ENCODE measurements at regions not wholly inside any gene's neighbourhood (a gene's known extent, or its start where the extent isn't known, plus 50 kb on each side); places are given as distances from the start of the nearest gene placed in this dataset.
A peak's percentile ranks its signal among the peaks of the same experiment; 100 is the strongest.
"Not testable (repeated sequence)": the region's sequence is repeated elsewhere in the genome, so short reads cannot be mapped to it uniquely, and the experiment has no call there.

DNA sequence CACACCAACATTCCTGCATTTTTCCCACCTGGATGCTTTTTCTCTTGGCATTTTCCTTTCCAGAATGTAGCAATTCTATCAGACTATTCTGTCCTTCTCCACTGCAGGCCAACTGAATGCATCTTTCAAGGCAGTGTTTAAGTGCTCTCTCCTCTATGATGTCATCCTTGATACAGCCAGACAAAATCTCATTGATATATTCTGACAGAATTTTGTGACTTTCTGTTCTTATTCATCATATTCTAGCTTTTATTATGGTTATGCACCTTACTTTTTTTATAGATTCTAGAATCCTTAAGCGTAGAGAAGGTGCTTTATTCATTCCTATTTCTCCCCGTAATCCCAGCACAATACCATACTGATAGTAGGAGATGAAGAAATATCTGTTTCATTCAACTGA lies 355.5 kb upstream of the CCNH start:
- FAIRE-seq (no peak), DNase-seq (ENCODE audit: low spot score in 2 of 2) (no peak)

DNA sequence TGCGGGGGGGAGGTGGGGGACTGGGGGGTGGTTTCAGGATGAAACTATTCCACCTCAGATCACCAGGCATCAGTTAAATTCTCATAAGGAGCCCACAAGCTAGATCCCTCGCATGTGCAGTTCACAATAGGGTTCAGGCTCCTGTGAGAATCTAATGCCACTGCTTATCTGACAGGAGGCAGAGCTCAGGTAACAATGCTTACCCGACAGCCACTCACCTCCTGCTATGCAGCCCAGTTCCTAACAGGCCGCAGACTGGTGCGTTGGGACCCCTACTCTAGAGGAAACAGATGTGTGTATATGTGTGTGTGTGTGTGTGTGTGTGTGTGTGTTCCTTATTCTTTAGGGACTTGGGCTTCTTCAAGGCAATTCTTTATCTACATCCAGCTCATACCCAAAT lies 352.3 kb upstream of the CCNH start:
- DNase-seq (ENCODE audit: low spot score in 2 of 2) (no peak), FAIRE-seq (no peak)

DNA sequence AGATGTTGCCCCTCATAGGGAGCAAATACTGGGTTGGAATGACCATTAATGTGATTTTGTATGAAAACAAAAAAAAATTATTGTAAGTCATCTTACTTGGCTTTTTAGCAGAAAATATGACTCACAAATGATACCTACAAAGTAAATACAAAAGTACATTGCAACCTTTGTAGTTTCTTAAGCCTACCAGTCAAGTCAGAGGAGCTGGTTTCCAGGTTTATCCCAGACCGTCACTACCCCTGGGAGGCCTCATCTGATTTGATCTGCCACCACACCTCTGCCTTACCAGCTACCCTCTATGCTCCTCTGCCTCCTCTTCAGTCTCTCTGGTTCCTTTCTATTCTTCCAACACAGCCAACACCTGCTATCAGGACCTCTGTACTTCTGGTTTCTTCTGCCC lies 349.9 kb upstream of the CCNH start:
- no peak for DNase-seq (ENCODE audit: low spot score in 2 of 2)
- no peak for FAIRE-seq

DNA sequence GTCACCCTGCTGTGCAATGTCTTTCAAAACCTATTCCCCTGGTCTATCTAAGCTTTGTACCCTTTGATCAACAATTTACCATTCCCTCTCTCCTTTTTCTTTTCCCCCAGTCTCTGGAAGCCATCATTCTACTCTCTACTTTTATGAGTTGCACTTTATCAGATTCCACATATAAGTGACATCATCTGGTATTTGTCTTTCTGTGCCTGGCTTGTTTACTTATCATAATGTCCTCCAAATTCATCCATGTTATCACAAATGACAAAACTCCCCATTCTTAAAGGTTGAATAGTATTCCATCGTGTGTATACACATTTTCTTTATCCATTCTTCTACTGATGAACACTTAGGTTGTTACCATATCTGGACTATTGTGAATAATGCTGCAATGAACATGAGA lies 344.2 kb upstream of the CCNH start:
- FAIRE-seq, result no peak
- no peak for DNase-seq (ENCODE audit: low spot score in 2 of 2)

DNA sequence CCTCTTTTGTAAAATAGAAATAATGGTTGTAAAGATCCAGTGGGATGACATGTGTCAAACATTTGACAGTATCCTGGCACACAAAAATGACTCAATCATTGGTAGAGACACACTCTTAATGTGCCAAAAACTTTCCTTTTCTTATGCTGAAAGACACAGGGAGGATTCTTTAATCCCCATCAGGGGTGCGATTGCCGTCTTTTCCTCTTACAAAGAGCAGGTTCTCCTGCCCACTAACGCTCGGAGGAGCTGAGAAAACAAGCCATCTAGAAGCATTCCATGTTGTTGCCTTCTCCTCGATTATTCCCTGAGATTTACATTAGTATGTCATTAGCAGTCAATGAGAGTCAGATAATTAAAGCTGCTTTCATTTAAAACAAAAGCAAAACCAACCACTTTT lies 342.6 kb upstream of the CCNH start:
- FAIRE-seq (no peak), DNase-seq (ENCODE audit: low spot score in 2 of 2) (no peak)

DNA sequence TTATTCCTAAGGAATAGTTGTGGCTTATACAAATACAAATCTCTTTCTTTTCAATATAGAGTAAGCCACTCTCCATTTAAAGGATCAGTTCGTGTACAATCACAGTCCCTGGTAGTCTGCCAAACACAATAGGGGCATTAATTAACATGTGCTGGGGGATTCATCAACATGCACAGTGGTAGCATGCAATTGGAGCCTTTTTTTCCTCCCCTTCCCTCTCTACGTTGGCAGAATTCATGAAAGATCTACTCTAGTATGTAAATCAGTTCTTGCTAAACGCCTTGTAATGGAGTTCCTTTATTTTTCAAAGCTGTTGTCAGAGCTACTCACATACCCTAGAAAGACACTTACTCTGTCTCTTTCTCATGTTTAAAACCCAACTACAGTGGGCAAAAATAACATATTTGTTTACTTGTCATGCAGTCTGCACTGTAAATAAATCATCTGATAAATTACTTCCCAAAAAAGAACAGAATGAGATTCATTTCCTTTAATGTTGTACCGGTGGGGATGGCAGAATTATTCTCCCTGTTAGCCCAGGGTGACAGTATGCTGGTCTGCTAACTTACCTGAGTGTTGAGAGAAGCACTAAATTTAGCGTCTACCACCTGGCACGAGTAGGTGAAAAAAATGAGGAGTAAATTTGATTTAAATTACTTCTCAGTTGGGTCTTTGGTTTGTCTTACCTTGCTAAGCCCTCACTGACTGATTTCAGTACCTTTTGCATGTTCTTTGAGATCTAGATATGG lies 341.5 kb upstream of the CCNH start:
- FAIRE-seq (no peak), DNase-seq (ENCODE audit: low spot score in 2 of 2) (no peak)

DNA sequence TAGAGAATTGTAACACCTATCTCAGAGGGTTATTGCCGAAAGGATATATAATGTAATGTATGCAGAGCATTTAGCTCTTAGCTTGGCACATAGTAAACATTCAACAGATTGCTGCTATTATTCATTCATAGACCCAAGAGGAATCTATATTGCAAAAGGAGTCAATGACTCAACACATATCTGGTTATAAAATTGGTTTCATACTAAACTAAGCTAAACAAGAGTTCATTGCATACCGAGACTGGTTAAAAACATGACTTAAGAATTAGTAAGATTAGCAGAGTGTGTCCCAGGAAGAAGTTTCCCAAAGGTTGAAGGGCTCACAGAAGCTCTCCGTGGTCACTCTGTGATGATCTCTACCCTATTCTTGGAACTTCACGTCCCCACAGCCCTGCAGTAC lies 339.6 kb upstream of the CCNH start:
- FAIRE-seq (no peak), DNase-seq (ENCODE audit: low spot score in 2 of 2) (no peak)

DNA sequence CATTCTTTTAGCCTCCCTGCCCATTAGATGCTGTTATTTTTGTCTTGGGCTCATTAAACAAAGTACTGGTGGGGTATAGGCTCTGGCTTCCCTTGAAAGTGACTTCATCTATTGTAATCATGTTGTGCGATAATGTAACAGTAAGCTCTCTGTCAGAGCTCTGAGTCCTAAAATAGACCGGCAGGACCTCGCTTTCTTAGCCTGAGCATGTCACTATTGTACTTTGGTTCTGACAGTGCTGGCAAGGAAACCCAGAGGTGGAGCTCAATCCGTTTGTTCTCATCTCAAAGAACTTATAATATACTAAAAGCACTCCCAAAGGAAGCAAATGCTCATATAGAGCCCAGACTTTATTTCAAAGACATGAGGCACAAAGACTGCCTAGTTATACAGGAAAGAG lies 339.1 kb upstream of the CCNH start:
- DNase-seq (ENCODE audit: low spot score in 2 of 2) (no peak), FAIRE-seq (no peak)

DNA sequence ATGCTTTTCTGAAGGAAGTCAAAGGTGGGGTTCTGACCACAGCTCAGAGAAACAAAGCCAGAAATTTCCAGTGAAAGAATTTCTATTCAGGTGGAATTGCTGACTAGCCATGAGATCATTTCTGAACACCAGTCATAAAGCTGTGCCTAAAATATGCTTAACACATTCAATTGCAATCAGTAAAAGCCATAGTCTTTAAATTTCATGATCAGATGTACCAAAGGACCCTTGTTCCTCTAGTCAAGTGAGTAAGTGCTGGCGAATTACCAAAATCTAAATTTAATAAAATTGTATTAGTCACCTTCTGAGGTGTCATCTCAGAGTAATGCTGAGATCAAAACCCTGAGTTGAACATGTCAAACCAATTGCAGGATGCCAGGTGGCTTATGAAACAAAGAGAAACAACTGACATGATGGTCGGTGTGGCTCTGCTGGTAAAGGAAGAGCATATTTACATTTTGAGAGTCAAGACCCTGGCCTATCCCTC lies 334.2 kb upstream of the CCNH start:
- FAIRE-seq, result no peak
- DNase-seq (ENCODE audit: low spot score in 2 of 2), result no peak

DNA sequence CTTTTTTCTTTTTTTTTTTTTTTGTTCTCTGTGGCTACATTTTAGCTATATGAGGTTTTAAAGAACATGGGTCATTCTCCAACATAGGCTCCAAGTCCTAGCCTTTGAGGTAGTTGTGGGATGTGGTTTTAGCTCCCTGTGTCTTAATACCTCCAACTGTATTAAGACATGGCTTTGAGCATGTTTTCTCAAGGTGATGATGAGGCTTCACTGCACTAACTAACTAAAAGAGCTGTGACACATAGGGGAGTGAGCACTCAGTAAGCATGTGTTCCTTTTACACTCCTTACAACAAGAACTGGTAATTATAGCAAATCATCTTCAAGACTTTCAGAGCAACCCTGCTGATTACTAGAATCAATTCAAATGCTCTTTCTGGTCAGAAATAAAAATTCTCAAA lies 333.6 kb upstream of the CCNH start:
- FAIRE-seq (no peak), DNase-seq (ENCODE audit: low spot score in 2 of 2) (no peak)

DNA sequence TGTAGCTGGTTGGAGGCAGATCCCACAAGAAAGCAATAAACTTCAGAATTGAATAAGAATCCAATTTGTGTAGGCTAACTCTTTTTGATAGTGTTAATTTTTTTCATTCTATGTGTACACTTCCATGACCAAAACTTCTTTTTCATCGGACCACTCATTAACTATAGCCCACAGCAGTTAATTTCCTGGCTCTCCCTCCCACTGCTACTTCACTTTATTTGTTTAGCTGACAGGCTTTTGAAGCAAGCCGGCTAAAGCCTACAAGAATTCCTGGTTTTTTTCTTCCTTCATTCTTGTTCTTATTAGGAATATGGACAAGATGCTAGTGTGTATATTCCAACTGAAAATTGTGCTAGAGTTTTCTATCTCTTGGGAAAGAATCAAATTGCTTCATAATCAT lies 329.2 kb upstream of the CCNH start:
- DNase-seq (ENCODE audit: low spot score in 2 of 2) (no peak), FAIRE-seq (no peak)

DNA sequence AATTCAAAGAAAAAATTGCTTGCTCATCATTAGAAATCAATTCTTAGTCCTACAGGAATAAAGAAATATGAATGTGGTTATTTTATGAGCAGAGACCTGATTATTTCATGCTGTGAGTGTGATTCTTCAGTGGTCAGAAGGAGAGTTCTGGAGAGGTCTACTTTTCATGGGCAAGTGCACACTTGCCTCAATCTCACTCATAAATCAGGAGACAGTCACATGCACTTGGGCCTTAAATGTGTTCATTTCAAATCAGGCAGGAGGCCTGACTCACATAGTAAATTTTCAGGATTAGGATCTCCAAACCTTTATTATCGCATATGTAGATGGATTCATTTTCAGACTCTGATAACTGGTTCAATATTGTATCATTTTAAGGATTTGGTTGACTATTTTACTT lies 323.2 kb upstream of the CCNH start:
- FAIRE-seq (no peak), DNase-seq (ENCODE audit: low spot score in 2 of 2) (no peak)

DNA sequence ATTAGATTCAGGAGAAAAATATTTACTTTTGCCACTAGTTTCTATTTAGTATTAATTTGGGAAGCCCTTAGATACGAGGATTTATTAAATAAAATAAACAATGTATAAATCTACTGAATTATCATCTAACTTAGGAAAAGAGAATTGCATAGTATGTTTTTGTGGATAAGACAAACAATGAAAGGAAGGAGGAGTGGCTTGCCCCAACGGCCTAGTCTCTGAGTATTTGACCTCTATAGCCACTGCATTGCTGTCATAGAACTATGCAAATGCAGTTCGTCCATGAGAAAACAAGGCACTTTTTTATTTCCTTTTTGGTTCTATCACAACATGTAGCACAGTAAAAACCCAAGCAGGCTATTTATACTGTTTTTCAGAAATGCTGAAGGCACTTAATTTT lies 321.2 kb upstream of the CCNH start:
- FAIRE-seq (no peak), DNase-seq (ENCODE audit: low spot score in 2 of 2) (no peak)

DNA sequence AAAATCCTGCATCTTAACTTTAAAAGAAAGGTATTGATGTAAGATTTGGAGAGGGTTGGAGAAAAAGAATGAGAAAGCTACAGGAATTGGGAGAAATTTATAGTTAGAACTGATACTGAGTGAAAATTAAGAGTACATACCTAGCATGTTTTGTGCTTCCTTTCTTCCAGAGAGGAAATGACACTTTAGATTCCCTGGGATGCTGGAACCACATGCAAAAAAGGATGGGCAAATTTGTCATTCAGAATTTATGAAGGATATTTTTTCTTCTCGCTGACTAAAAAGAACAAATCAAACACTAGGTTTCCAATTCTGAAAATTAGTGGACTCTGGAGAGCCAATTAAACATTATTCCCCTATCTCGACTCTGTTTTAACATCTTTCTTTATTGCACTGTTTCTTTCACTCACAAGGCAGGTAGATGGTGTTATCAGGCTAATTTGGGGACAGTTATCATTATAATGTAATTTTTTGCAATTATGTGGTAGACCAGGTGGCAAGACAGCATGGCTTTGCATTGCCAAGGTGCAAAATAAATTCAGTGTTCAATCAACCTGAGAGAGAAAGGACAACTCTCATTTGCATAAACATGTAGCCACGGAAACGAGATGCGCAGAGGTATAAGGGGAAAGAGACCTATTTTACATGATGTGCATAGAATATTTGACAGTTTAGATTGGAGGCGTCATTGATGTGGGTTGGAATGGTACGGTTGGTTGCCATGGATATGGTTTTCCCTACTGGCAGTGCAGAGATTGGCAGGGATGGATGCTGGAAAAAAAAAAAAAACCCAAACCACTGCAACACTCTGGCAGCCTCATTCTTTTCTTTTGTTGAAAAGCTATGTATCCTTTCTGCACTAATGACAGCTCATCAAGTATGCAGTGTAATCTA lies 320.4 kb upstream of the CCNH start:
- no peak for FAIRE-seq
- peak in 1 of 2 donors; percentile 6 for DNase-seq (ENCODE audit: low spot score in 2 of 2)

DNA sequence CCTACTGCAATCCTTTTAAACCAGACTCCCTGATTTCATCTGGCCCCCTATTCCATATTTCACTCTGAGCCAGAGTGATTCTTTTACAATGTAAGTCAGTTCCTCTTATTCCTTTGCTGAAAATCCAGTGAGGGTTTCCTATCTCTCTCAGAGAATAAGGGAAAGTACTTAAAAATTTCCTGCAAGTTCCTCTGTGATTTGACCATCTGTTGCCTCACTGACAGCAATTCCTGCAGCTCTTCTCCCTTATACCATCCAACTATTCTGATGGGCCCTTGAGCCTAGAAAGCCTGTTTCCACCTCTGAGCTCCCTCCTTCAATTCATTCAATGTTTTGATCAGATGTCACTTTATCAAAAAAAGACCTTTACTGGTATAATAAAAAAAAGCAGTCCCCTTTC lies 317.1 kb upstream of the CCNH start:
- DNase-seq (ENCODE audit: low spot score in 2 of 2) (no peak), FAIRE-seq (no peak)

DNA sequence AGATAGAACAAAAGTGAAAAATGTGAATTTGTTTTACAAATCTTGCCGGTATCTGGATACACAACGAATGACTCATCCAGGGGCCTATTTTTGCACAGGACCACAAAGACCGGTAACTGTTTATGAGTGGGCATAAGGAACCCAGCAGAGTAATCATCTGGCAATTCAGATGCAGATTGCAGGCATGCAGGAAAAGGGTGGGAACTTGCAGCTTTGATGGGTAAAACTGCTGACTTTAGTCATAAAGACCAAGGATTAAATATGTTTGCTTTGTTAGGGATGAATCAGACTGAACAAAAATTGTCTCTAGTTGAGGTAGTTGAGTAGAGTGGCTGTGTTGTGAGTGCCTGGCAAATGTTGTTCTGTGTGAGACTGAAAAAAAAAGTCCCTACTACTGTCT lies 309.6 kb upstream of the CCNH start:
- DNase-seq (ENCODE audit: low spot score in 2 of 2) (peak in 1 of 2 donors; percentile 4), FAIRE-seq (no peak)

DNA sequence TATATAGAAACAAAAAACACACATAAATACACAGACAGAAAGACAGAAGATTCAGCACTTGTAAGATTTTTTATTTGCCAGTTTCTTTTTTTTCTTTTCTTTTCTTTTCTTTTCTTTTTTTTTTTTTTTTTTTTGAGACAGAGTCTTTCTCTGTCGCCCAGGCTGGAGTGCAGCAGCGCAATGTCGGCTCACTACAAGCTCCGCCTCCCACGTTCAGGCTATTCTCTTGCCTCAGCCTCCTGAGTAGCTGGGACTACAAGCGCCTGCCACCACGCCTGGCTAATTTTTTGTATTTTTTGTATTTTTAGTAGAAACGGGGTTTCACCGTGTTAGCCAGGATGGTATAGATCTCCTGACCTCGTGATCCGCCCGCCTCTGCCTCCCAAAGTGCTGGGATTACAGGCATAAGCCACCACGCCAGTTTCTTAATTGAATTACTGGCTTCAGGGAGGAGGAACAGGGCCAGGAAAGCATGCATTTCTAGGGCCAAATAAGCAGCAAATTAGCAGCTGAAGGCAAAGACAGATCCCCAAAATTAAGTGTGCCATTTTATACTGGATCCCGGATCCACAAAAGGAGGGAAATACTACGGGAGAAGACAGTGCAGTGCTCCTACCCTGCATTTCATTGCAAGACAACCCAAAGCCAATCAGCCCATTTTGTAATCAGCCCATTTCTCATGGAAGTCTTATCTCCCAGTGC lies 305.6 kb upstream of the CCNH start:
- not testable (repeated sequence) for FAIRE-seq; DNase-seq (ENCODE audit: low spot score in 2 of 2)

DNA sequence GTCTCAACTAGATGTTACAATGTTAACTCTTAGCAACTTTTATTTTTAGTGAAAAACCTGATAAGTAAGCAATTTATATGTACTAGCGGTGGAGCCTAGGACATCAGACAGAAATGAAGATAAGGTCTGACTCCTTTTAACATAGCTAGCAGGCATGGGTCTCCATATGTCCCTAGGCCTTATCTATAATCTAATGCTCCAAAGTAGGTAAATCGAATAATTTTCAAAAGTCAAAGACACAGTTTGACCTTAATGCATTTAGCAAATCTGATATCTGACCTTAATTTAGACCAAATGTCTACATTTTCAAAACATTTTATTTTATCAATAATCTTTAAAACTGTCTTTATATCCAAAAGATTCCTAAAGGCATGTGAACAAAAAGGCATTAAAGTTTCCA lies 305.0 kb upstream of the CCNH start:
- no peak for DNase-seq (ENCODE audit: low spot score in 2 of 2)
- no peak for FAIRE-seq

DNA sequence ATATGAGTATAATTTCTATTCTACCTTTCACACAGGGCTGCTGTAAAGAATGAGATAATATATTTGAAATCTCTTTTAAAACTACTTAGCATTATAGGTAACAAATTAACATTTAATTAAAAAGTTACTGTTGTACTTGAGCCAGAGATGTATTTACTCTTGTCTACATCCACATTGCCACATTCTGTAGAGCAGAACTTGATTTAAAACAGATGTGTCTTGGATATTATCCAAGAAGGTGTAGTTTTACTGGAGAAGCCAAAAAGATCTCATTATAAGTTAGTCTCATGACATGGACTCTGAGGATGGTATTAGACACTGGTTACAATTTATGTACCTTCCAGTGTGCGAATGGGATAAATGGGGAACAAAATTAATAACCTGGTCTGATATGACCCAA lies 293.1 kb upstream of the CCNH start:
- no peak for FAIRE-seq
- DNase-seq (ENCODE audit: low spot score in 2 of 2), result no peak

DNA sequence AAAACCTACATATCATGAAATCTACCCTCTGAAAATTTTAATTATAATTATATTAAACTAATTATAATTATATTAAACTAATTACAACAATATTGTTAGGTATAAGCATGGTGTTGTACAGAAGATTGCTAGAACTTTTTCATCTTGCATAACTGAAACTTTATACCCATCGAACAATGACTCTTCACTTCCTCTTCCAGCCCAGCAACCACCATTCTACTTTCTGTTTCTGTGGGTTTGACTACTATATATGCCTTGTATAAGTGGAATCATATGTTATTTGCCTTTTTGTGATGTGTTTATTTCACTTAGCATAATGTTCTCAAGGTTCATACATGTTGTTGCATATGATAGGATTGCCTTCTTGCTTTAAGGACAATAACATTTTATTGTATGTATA lies 274.2 kb upstream of the CCNH start:
- DNase-seq (ENCODE audit: low spot score in 2 of 2) (no peak), FAIRE-seq (no peak)

DNA sequence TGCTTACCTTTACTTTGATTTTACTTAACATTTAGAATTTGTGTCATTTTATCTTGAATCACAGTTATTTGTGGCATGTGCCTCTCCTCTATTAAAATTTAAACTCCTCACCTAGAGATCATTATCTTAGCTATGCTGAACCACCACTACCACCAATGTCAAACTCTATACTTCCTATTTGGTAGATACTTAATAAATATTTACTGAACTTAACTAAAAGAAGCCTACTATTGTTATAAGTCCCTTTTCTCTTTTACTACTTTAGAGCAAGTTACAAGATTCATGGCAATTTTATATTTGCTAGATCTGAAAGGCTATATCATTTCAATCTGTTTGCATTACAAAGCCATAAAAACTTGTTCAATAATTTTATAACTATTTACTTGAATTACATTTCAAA lies 273.3 kb upstream of the CCNH start:
- DNase-seq (ENCODE audit: low spot score in 2 of 2) (no peak), FAIRE-seq (no peak)

Data from frontal cortex (tissue), 3 donors.